Stimulated activated CD4-positive, alpha-beta T cell treated with anti-CD3 and anti-CD28 coated beads, Interleukin-1b, Interleukin-23, amount 100 ng/mL, for 48 hours (primary cell): ENCODE measurements at regions not wholly inside any gene's neighbourhood (a gene's known extent, or its start where the extent isn't known, plus 50 kb on each side); places are given as distances from the start of the nearest gene placed in this dataset.

ENCODE experiments used
- DNase-seq: peaks from one replicate; pipeline ENCODE4 v3.0.0-alpha.2; 2020

GRCh38 chr5:165808335-165808734, 2302.9 kb downstream of the MAT2B start:
- DNase-seq: no peak

GRCh38 chr5:165809914-165810313, 2304.5 kb downstream of the MAT2B start:
- DNase-seq: no peak

GRCh38 chr5:165829504-165829903, 2324.1 kb downstream of the MAT2B start:
- DNase-seq: no peak

- no peak for DNase-seq
Observed at GRCh38 chr5:165834891-165835290, 2329.5 kb downstream of the MAT2B start.

- no peak for DNase-seq
Observed at GRCh38 chr5:165836046-165836445, 2330.6 kb downstream of the MAT2B start.

GRCh38 chr5:165837286-165837685, 2331.9 kb downstream of the MAT2B start:
- DNase-seq: no peak

GRCh38 chr5:165844571-165844970, 2339.2 kb downstream of the MAT2B start:
- no peak for DNase-seq

GRCh38 chr5:165858118-165858517, 2352.7 kb downstream of the MAT2B start:
- no peak for DNase-seq

- no peak for DNase-seq
Observed at GRCh38 chr5:165859251-165859650, 2353.8 kb downstream of the MAT2B start.

- no peak for DNase-seq
Observed at GRCh38 chr5:165863239-165863638, 2357.8 kb downstream of the MAT2B start.

- DNase-seq: no peak
Observed at GRCh38 chr5:165871291-165871690, 2365.9 kb downstream of the MAT2B start.

- no peak for DNase-seq
Observed at GRCh38 chr5:165874851-165875250, 2369.4 kb downstream of the MAT2B start.

- no peak for DNase-seq
Observed at GRCh38 chr5:165876538-165876937, 2371.1 kb downstream of the MAT2B start.

- DNase-seq: no peak
Observed at GRCh38 chr5:165877475-165877874, 2372.1 kb downstream of the MAT2B start.

- DNase-seq: no peak
Observed at GRCh38 chr5:165881259-165881658, 2375.8 kb downstream of the MAT2B start.

- DNase-seq: no peak
Observed at GRCh38 chr5:165882099-165882498, 2376.7 kb downstream of the MAT2B start.

GRCh38 chr5:165885623-165886350, 2380.4 kb downstream of the MAT2B start:
- DNase-seq: no peak

- no peak for DNase-seq
Observed at GRCh38 chr5:165887147-165887546, 2381.7 kb downstream of the MAT2B start.

- DNase-seq: no peak
Observed at GRCh38 chr5:165892383-165892782, 2387.0 kb downstream of the MAT2B start.

- DNase-seq: no peak
Observed at GRCh38 chr5:165894916-165895315, 2389.5 kb downstream of the MAT2B start.

- no peak for DNase-seq
Observed at GRCh38 chr5:165903835-165904234, 2387.6 kb upstream of the WWC1 start.

GRCh38 chr5:165906871-165907270, 2384.6 kb upstream of the WWC1 start:
- DNase-seq: no peak

- DNase-seq: no peak
Observed at GRCh38 chr5:165913059-165913458, 2378.4 kb upstream of the WWC1 start.

GRCh38 chr5:165914456-165914855, 2377.0 kb upstream of the WWC1 start:
- no peak for DNase-seq

GRCh38 chr5:165919196-165919595, 2372.2 kb upstream of the WWC1 start:
- DNase-seq: no peak
